ENCODE measurements at regions not wholly inside any gene's neighbourhood (a gene's known extent, or its start where the extent isn't known, plus 50 kb on each side); places are given as distances from the start of the nearest gene placed in this dataset.
"Not testable (repeated sequence)": the region's sequence is repeated elsewhere in the genome, so short reads cannot be mapped to it uniquely, and the experiment has no call there.

GRCh38 chr14:55767286-55767685 is 187.3 kb downstream of the KTN1 start:
- DNase-seq (ENCODE audit: low spot score): no peak

DNA sequence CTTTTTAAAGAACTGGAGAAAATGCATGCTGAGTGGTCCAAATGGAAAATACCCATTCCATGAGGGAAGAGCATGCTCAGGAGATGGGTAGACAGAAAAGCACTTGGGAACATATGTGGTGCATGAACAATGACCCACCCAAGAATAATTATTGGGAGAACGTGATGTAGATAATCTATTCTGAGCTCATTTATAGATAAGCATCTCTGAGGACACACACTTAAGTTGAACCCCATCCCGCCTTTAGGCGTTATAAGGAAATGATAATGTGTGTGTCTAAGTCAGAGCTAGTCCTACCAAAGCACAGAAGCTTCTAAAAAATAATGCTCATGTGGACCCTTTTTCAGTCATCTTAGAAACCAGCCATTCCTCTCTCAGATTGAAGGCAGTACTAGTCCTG is 189.9 kb downstream of the KTN1 start:
- no peak for DNase-seq (ENCODE audit: low spot score)

GRCh38 chr14:55771242-55771981 is 191.4 kb downstream of the KTN1 start:
- DNase-seq (ENCODE audit: low spot score): no peak

GRCh38 chr14:55772486-55772885 is 192.5 kb downstream of the KTN1 start:
- no peak for DNase-seq (ENCODE audit: low spot score)

DNA sequence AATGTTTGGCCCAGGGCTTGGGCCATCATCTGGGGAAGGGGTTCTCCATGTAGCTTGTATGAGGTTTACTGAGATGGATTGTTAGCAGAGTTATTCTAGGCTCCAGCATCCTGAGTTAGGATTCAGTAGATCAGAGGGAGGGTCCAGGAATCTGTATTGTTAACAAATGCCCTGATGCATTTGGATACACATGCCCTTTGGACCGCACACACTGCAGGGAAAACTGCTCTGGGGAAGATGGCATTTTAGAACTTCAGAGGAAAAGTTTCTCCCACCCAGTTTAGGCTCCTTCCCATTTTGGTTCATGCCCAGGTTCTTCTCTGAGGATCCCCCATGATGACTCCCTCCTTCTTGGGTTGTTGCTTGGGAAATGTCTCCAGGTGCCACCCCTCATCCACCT is 193.3 kb downstream of the KTN1 start:
- DNase-seq (ENCODE audit: low spot score): no peak

DNA sequence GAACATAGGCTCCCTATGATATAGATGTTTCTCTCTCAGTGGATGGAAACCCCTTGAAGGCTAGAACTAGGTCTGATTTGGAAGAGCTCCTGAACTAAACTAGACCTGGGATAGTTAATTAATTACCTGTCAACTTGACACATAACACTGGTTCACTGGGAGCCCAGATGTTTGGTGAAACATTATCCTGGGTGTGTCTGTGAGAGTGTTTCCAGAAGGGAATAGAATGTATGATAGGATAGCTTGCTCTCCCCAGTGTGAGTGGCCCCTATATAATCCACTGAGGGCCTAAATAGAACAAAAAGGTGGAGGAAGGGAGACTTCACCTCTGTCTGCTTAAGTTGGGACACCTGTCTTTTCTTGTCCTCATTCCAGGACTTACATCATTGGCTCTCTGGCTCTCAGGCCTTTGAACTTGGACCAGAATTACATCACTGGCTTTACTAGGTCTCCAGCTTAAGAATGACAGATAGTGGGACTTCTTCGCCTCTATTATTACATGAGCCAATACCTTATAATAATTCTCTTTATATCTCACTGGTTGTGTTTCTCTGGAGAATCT is 194.1 kb downstream of the KTN1 start:
- no peak for DNase-seq (ENCODE audit: low spot score)

DNA sequence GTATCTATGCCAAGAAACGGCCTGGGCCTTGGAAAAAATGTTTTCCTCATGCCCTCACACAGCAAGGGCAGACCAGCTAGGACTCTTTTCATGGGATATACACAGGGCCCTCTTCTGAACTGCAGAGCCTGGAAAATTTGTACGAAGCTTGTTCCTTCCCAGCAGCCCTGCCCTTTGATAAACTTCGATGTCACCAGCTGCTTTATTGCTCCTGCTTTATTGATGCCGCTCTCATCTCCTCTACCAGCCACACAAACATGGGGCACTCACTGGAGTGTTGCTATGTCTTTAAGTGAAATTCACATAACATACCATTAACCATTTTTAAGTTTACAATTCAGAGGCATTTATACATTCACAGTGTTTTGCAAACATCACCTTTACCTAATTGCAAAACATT is 197.9 kb downstream of the KTN1 start:
- no peak for DNase-seq (ENCODE audit: low spot score)

GRCh38 chr14:55780156-55780946 is 200.3 kb downstream of the KTN1 start:
- no peak for DNase-seq (ENCODE audit: low spot score)

DNA sequence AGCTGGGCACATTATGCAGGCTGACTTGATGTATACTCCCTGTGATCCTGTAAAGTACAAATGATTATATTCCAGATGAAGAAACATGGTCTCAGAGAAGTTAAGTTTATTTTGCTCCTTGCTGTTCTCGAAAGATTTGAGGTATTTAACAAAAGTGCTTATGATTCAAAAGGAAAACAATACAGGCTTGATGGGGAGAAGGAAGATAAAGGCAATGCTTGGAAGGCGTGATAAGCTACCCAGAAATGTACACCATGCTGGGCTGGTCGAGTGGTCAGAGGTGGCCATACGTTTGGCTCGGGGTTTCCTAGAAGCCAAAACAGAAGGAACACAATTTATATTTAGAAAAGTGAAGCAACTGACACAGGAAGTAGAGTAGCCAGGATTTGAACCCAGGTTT is 201.0 kb downstream of the KTN1 start:
- no peak for DNase-seq (ENCODE audit: low spot score)

- DNase-seq (ENCODE audit: low spot score): no peak
Observed at GRCh38 chr14:55782166-55782565, 202.2 kb downstream of the KTN1 start.

- no peak for DNase-seq (ENCODE audit: low spot score)
Observed at GRCh38 chr14:55789406-55789805, 209.4 kb downstream of the KTN1 start.

DNA sequence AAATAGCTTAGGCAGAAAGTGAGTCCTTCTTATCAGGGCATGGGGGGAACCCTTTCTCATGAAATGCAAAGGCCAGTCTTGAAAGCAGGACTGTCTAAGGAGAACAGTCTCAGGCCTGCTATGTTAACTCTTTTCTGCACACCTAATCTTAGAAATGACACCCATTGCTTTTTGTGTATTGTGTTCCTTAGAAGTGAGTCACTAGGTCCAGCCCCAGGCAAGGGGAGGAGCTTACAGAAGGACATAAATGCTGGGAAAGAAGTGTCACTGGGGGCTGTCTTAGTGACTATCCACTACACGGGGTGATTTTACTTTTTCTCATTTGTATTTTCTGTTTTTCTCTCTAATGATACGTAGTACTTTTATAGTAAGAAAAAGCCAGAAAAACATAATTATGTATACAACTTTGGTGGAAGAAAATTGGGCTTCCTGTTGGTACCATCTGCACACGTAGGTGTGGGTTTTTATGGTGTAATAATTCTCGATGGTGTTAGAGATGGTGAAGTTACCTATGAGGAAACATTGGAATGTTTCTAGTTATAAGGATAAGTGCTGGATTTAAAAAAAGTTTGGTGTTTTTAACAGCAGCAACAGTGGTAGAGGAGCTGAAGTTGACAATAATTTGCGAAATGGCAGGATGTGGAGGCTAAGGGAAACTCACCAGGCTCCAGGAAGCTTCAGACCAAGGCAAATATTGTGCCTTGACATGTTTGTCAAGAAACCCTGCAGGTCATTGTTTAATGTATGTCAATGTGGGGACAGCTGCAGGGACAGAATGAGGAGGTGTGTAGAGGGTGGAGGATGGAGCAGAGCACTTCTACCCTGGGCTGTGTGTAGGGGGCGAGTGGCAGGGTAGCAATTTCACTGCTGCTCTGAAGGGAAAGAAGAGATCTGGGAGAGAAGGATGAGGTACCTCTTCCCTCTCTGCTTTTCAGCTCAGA is 214.9 kb downstream of the KTN1 start:
- DNase-seq (ENCODE audit: low spot score): no peak

DNA sequence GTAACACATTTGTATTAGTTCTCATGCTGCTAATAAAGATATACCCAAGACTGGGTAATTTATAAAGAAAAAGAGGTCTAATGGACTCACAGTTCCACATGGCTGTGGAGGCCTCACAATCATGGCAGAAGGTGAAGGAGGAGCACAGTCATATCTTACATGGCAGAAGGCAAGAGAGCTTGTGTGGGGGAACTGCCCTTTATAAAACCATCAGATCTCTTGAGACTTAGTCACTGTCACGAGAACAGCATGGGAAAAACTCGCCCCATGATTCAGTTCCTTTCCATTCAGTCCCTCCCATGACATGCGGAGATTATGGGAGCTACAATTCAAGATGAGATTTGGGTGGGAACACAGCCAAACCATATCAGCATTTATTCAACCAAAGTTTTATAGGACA is 216.5 kb downstream of the KTN1 start:
- DNase-seq (ENCODE audit: low spot score): not testable (repeated sequence)

DNA sequence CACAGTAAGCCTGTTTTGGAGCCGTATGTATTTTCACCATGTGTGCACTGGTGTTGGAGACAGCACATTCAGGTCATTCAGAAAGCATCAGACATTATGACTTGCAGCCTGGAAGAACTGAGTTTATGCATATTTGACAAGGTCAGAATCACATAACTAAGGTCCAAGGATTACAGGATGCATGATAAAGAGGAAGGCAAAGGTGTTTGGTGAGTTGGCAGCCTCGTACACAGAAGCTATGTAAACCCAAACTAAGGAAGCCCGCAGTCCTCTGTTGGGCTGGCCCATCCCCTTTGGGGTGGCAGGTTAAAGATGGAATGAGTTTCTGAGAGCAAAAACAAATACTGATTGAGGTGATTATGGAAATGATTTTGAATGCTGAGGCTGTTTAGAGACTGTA is 218.4 kb downstream of the KTN1 start:
- no peak for DNase-seq (ENCODE audit: low spot score)

DNA sequence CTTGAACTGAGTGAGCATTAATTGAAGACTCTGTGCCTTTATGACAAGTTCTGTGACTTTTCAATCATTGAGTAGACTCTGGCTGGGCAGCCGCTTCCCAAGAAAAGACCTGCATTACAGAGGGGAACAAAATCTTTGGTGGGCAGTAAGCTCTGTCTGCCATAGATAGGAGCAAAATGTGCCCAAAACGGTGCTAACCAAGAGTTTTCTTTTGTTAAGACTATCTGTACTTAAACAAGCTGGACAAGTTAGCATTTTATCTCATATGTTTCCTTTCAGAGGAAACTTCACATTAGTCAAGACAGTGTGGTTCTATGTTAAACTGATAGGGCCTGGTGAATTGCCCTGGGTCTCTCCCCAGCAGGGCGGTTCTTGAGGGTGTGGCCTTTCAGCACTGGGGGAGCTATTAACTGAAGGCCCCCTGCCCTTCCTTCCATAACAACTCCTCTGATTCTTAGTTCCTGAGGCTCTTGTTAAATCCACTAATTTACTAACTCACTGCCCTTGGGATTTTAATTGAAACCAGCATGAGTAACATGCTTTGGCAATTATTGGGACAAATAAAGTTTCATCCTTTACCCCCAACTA is 219.6 kb downstream of the KTN1 start:
- DNase-seq (ENCODE audit: low spot score): no peak

DNA sequence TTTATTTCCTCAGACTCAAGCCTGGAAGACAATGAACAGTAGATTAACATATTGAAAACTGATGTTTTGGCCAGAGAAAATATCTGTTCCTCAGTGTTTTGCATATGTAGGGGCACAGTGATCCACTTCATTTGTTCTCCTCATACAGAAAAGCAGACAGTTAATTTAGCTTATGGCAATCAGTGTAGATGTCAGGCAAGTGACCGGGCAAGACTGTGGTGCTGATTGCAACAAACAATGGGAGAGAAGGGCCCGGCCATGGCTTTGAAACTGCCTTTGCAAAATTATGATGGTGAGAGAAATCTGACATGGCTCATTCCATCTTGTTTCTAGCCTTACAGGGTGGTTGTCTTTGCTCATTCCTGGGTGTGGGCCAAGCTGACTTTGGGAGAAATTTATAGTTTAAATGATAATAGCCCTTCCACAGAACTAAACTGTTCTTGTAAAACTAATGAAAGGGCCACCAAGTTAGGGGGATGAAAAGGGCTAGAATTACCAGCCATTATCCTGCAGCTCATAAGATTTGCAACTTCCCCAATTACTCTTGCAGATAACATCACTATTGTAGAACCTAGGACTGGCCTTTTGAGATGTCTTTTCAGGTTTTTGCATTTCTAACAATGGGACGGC is 220.3 kb downstream of the KTN1 start:
- no peak for DNase-seq (ENCODE audit: low spot score)

GRCh38 chr14:55801121-55801520 is 221.1 kb downstream of the KTN1 start:
- DNase-seq (ENCODE audit: low spot score): no peak

DNA sequence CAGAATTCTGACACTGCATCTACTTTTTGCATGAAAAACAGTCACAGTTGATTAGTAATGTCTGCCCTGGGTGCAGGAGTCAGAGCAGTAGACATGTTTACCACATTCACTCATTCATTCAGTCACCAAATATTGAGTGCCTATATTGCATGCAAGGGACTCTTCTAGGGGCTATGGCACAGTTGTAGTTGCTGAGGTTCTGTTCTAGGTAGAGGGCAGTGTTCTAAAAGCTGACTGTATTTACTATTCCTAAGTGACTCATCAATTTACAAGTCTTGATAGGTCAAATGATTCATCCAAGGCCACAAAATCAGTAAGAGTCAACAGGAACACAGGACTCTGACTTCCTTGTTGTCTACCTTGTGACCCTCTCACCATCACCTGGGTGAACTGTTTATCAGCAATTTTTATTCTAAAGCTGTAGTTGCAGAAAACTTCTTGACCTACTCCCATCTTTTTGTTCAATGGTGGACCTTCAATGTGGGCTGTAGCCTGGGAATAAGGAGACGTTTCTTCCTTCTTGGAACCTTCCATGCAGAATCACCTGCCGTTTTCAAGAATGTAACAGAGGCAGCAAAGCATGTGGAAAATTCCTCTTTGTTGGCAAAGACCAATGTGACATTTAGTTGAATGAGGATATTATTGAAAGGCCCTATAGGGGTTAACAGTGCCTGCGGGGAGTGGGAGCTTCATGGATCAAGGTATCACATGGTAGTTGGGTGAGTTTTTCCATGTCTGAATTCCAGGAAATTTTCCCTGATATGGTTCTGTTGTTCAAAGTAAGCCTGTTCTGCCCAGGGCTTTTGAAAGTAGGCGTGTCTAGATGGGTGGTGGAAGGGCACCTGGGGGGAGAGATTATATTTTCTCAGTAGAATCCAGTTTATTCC is 223.2 kb downstream of the KTN1 start:
- DNase-seq (ENCODE audit: low spot score): no peak

DNA sequence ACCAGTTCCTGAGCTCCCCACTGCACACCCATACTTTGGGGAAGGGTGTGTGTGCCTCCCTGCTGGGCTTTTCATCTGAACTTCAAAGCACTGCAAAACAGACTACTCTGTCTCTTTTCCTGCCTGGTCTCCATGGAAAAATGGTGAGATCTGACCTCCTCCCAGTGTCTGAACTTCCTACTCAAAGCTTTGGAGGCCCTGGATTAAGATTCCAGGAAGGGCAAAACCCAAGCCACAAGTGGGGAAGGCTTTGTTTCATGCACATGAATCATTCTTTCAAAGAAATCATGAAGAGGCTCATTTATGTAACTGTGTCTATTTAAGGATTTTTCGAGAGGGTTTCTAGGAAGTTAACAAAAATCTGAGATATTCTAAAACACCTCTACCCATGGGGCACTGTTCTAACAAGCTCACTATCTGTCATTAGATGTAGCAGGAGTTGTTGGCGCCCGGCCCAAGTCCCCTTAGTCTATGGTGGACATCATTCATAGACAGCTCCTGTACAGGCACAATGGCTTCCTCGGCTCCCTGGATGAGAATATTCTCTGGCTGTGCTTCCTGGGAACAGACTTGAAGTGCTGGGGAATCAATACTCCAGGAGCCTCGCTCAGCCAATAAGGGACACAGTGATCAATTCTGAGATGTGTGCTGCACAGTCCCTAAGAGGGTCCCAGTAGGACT is 224.0 kb downstream of the KTN1 start:
- DNase-seq (ENCODE audit: low spot score): no peak

- DNase-seq (ENCODE audit: low spot score): no peak
Observed at GRCh38 chr14:55805250-55805649, 225.2 kb downstream of the KTN1 start.

All from germinal center (tissue), 1 donor.